HL-60 (cell line): ENCODE measurements at regions not wholly inside any gene's neighbourhood (a gene's known extent, or its start where the extent isn't known, plus 50 kb on each side); places are given as distances from the start of the nearest gene placed in this dataset.

Experiments used
- REST ChIP-seq: IDR thresholded peaks from 2 replicates; pipeline ENCODE4 v1.6.1; 2012; ENCODE audit warnings: low read depth; ENCODE audit not compliant: insufficient replicate concordance
- SPI1 ChIP-seq: IDR thresholded peaks from 2 replicates; pipeline ENCODE4 v1.6.1; 2012; ENCODE audit warnings: low read depth, mild to moderate bottlenecking, borderline replicate concordance
- TF ChIP-seq, protein P1 (sequence below): IDR thresholded peaks from one replicate; pipeline ENCODE4 v1.5.1; 2011; ENCODE audit warnings: low read length, control low read depth, inconsistent platforms; ENCODE audit not compliant: insufficient read depth

DNA sequence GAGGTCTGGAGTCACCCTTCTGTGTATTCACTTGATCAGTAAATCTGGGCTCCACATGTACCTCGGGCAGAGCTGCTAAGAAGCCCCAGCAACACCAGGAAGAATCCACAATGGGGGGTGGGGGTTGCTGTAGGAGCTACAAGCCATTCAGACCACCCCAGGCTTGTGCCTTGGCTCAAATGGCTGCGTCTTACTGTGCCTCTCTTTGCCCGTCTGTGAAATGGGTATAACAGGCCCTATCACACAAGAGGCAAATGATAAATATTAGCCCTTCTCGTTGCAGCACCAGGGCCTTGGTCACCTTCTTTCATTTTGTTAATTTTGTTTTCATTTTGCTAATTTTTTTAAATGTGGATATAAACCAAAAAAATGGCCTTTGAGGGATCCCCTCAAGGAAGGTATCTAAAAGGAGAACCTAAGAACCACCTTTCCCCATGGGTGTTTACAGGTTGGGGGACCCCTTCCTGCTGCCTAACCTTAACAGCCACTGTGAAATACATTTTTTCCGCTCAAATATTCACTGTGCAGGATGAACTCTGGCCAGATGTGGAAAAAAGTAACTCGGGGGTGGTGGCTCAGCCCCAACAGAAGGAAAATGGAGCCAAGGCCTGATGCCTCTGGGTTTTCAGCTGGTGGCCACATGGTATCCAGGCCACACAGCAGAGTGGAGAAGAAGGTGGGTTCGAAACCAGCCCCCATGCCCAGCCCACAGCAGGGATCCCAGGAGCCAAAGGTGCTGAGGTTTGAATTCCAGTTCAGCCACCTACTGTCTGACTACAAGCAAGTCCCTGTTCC lies 284.0 kb downstream of the MN1 start:
- no peak for TF ChIP-seq REST
- TF ChIP-seq, protein P1, sequence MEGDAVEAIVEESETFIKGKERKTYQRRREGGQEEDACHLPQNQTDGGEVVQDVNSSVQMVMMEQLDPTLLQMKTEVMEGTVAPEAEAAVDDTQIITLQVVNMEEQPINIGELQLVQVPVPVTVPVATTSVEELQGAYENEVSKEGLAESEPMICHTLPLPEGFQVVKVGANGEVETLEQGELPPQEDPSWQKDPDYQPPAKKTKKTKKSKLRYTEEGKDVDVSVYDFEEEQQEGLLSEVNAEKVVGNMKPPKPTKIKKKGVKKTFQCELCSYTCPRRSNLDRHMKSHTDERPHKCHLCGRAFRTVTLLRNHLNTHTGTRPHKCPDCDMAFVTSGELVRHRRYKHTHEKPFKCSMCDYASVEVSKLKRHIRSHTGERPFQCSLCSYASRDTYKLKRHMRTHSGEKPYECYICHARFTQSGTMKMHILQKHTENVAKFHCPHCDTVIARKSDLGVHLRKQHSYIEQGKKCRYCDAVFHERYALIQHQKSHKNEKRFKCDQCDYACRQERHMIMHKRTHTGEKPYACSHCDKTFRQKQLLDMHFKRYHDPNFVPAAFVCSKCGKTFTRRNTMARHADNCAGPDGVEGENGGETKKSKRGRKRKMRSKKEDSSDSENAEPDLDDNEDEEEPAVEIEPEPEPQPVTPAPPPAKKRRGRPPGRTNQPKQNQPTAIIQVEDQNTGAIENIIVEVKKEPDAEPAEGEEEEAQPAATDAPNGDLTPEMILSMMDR, result no peak
- no peak for TF ChIP-seq SPI1
